Chondrocyte (in vitro differentiated cells): ENCODE measurements at regions not wholly inside any gene's neighbourhood (a gene's known extent, or its start where the extent isn't known, plus 50 kb on each side); places are given as distances from the start of the nearest gene placed in this dataset.

ENCODE experiments used
- DNase-seq: peaks from one replicate; pipeline ENCODE4 v3.0.0; 2021; ENCODE audit warnings: mixed read lengths, low spot score
- H3K27ac Mint-ChIP-seq: one replicate; pipeline ENCODE4 v1.8.0; 2021; ENCODE audit warnings: mild to moderate bottlenecking, moderate library complexity, mixed read lengths; ENCODE audit not compliant: unreplicated experiment
- H3K27me3 Mint-ChIP-seq: 2 replicates; pipeline ENCODE4 v1.8.0; 2021; ENCODE audit warnings: low read depth, mixed read lengths
- H3K36me3 Mint-ChIP-seq: 2 replicates; pipeline ENCODE4 v1.8.0; 2021; ENCODE audit warnings: low read depth, mixed read lengths
- H3K4me1 Mint-ChIP-seq: 2 replicates; pipeline ENCODE4 v1.8.0; 2021; ENCODE audit warnings: low read depth, mild to moderate bottlenecking, mixed read lengths
- H3K4me3 Mint-ChIP-seq: one replicate; pipeline ENCODE4 v1.8.0; 2021; ENCODE audit warnings: mild to moderate bottlenecking, moderate library complexity, mixed read lengths; ENCODE audit not compliant: unreplicated experiment
- H3K9me3 Mint-ChIP-seq: 2 replicates; pipeline ENCODE4 v1.8.0; 2021; ENCODE audit warnings: low read depth, mixed read lengths
- TF ChIP-seq, protein P1 (sequence below): fragments of 200-600 bp; sonication (generic); IDR thresholded peaks from 2 replicates; pipeline ENCODE4 v1.5.0; 2021; ENCODE audit warnings: antibody characterized with exemption, mild to moderate bottlenecking, moderate library complexity

GRCh38 chr21:20802631-20803260, 195.5 kb upstream of the NCAM2 start:
- Mint-ChIP-seq H3K4me3 (no peak overlapping the region), H3K4me1 (peaks cover 20% of the 10 kb centered on the region), H3K27ac (no peak overlapping the region), H3K36me3 (no peaks in the 10 kb centered on the region), H3K9me3 (no peaks in the 10 kb centered on the region), H3K27me3 (no peaks in the 10 kb centered on the region)
- DNase-seq = no peak
- TF ChIP-seq, protein P1, sequence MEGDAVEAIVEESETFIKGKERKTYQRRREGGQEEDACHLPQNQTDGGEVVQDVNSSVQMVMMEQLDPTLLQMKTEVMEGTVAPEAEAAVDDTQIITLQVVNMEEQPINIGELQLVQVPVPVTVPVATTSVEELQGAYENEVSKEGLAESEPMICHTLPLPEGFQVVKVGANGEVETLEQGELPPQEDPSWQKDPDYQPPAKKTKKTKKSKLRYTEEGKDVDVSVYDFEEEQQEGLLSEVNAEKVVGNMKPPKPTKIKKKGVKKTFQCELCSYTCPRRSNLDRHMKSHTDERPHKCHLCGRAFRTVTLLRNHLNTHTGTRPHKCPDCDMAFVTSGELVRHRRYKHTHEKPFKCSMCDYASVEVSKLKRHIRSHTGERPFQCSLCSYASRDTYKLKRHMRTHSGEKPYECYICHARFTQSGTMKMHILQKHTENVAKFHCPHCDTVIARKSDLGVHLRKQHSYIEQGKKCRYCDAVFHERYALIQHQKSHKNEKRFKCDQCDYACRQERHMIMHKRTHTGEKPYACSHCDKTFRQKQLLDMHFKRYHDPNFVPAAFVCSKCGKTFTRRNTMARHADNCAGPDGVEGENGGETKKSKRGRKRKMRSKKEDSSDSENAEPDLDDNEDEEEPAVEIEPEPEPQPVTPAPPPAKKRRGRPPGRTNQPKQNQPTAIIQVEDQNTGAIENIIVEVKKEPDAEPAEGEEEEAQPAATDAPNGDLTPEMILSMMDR = no peak

DNA sequence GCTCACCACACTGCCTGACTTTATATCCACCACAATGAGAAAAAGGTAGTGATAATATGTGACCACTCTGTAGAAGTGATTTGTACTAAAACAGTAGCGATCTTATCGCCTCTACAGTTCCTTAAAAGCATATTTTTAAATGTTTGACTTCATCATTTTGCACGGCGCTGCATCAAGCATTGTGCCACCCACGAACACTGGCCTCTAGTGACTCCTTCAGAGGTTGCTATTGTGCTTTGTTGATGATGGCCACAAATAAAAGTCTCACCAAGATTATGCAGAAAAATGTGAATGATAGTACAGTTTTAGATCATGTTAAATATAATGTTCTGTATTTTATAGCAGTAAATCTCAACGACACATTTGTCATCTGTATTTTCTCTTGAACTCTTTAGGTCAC, 186.5 kb upstream of the NCAM2 start:
- H3K4me1 Mint-ChIP-seq = no peaks in the 10 kb centered on the region
- TF ChIP-seq, protein P1 = peak; percentile 16
- no peak for DNase-seq
- H3K27ac Mint-ChIP-seq = no peak overlapping the region
- no peaks in the 10 kb centered on the region for H3K36me3 Mint-ChIP-seq
- H3K27me3 Mint-ChIP-seq = no peaks in the 10 kb centered on the region
- H3K4me3 Mint-ChIP-seq = no peak overlapping the region
- no peaks in the 10 kb centered on the region for H3K9me3 Mint-ChIP-seq

GRCh38 chr21:20814090-20814489, 184.1 kb upstream of the NCAM2 start:
- no peak for DNase-seq
- Mint-ChIP-seq H3K4me1 (no peaks in the 10 kb centered on the region), H3K27ac (no peak overlapping the region), H3K36me3 (no peaks in the 10 kb centered on the region), H3K27me3 (no peaks in the 10 kb centered on the region), H3K9me3 (peaks cover 3% of the 10 kb centered on the region), H3K4me3 (no peak overlapping the region)
- TF ChIP-seq, protein P1 = no peak

DNA sequence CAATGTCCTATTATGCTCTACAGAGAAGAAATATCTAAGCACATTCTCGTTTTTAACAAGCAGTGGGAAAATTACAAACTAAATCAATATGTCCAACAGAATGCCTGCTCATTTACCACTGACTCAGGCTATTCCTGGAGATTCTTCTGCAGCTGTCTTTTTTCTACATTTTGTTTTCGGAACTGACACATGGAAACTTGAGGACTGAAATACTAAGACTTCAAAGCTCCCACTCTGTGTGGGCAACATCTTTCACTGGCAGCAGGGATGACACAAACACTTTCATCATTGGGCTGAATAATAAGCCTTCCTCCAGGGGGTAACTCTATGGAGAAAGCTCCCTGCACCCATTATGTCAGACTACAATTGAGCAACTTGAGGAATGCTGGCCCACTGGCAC, 175.5 kb upstream of the NCAM2 start:
- Mint-ChIP-seq H3K4me1 (peaks cover 6% of the 10 kb centered on the region), H3K27me3 (no peaks in the 10 kb centered on the region), H3K4me3 (no peak overlapping the region), H3K27ac (no peak overlapping the region), H3K36me3 (no peaks in the 10 kb centered on the region), H3K9me3 (peaks cover 3% of the 10 kb centered on the region)
- no peak for DNase-seq
- TF ChIP-seq, protein P1 = no peak

DNA sequence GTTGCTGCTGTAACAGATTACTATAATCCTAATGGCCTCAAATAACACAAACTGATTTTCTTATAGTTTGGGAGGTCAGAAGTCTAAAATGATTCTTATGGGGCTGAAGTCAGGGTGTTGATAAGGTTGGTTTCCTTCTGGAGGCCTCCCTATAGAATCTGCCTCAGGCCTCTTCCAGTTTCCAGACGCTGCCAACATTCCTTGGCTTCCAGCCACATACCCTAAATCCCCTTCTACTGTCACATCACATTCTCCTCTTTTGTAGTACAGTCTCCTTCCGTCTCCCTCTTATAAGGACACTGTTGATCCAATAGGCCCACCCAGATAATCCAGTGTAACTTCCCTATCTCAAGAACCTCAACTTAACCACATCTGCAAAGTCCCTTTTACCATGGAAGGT, 145.3 kb upstream of the NCAM2 start:
- no peak for DNase-seq
- TF ChIP-seq, protein P1 = no peak
- Mint-ChIP-seq H3K9me3 (peaks cover 3% of the 10 kb centered on the region), H3K4me1 (peaks cover 3% of the 10 kb centered on the region), H3K27ac (no peak overlapping the region), H3K36me3 (no peaks in the 10 kb centered on the region), H3K4me3 (no peak overlapping the region), H3K27me3 (no peaks in the 10 kb centered on the region)
